ENCODE measurements at regions not wholly inside any gene's neighbourhood (a gene's known extent, or its start where the extent isn't known, plus 50 kb on each side); places are given as distances from the start of the nearest gene placed in this dataset.
"Not testable (repeated sequence)": the region's sequence is repeated elsewhere in the genome, so short reads cannot be mapped to it uniquely, and the experiment has no call there.

- DNase-seq (ENCODE audit: low spot score), result no peak
Observed at GRCh38 chr6:16823718-16824352, 62.6 kb upstream of the ATXN1 start.

GRCh38 chr6:16822975-16823717 is 61.9 kb upstream of the ATXN1 start:
- DNase-seq (ENCODE audit: low spot score), result no peak

GRCh38 chr6:16822529-16822928 is 61.3 kb upstream of the ATXN1 start:
- no peak for DNase-seq (ENCODE audit: low spot score)

- DNase-seq (ENCODE audit: low spot score), result no peak
Observed at GRCh38 chr6:16821834-16822264, 60.6 kb upstream of the ATXN1 start.

GRCh38 chr6:16820262-16820661 is 59.0 kb upstream of the ATXN1 start:
- not testable (repeated sequence) for DNase-seq (ENCODE audit: low spot score)

GRCh38 chr6:16819752-16820151 is 58.5 kb upstream of the ATXN1 start:
- no peak for DNase-seq (ENCODE audit: low spot score)

- no peak for DNase-seq (ENCODE audit: low spot score)
Observed at GRCh38 chr6:16818992-16819626, 57.8 kb upstream of the ATXN1 start.

GRCh38 chr6:16817594-16817993 is 56.3 kb upstream of the ATXN1 start:
- no peak for DNase-seq (ENCODE audit: low spot score)

- no peak for DNase-seq (ENCODE audit: low spot score)
Observed at GRCh38 chr6:16816891-16817290, 55.6 kb upstream of the ATXN1 start.

GRCh38 chr6:16812993-16813392 is 51.7 kb upstream of the ATXN1 start:
- no peak for DNase-seq (ENCODE audit: low spot score)

- DNase-seq (ENCODE audit: low spot score), result no peak
Observed at GRCh38 chr6:16811277-16811979, 50.2 kb upstream of the ATXN1 start.

All from HuH-7.5 (cell line).